G401 (cell line): ENCODE measurements at regions not wholly inside any gene's neighbourhood (a gene's known extent, or its start where the extent isn't known, plus 50 kb on each side); places are given as distances from the start of the nearest gene placed in this dataset.
"Not testable (repeated sequence)": the region's sequence is repeated elsewhere in the genome, so short reads cannot be mapped to it uniquely, and the experiment has no call there.

Source experiments
- DNase-seq: peaks from one replicate; pipeline ENCODE4 v3.0.0-alpha.2; 2015; ENCODE audit warnings: low spot score
- in situ Hi-C: cut with HindIII; loops from 2 replicates; pipeline ENCODE4 v1.10.0; 2016; ENCODE audit warnings: low sequenced_read_pairs, mixed read lengths

GRCh38 chrX:95218976-95219375 is 1465.7 kb upstream of the DIAPH2 start:
- no peak for DNase-seq
- in situ Hi-C loops: no loop called here

- in situ Hi-C loops: no loop called here
- DNase-seq: no peak
Observed at GRCh38 chrX:95248386-95248785, 1436.3 kb upstream of the DIAPH2 start.

DNA sequence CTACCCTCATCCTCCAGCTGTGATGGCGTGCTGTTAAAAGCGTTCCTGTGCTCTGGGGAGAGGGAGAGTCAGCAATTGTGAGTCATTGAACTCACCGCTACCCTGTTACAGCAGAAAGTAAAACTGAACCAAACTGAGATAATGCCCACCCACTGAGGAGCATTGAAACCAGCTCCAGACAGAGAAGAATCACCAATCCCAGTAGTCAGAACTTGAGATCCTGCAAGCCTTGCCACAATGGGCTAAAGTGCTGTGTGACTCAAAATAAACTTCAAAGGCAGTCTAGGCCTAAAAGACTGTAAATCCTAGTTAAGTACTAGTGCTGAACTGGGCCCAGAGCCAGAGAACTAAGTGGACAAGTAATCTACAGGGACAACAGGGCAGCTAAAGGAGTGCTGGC is 1394.2 kb upstream of the DIAPH2 start:
- in situ Hi-C loops: no loop called here
- DNase-seq: no peak

DNA sequence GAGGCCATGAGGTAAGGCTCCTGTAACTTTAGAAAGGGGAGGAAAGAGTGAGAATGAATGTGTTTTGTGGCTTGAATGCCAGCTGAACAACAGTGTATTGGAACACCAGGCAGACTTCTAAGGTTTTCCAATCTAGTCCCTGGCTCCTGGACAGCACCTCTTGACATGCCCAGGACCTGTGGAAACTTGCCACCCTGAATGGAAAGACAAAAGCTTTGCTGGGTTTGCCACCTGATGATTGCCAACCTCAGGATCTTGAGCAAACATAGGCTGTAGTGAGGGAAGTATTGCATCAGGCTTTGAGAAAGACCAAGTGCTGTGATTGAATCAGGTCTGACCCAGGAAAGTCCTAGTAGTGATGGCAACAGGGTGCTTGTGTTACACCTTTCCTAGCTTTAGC is 1393.1 kb upstream of the DIAPH2 start:
- DNase-seq: no peak
- in situ Hi-C loops: no loop called here

- in situ Hi-C loops: no loop called here
- no peak for DNase-seq
Observed at GRCh38 chrX:95318882-95319281, 1365.8 kb upstream of the DIAPH2 start.

- in situ Hi-C loops: no loop called here
- DNase-seq: no peak
Observed at GRCh38 chrX:95325185-95325584, 1359.5 kb upstream of the DIAPH2 start.

- DNase-seq: no peak
- in situ Hi-C loops: no loop called here
Observed at GRCh38 chrX:95330292-95330691, 1354.3 kb upstream of the DIAPH2 start.

- in situ Hi-C loops: no loop called here
- DNase-seq: no peak
Observed at GRCh38 chrX:95332530-95332929, 1352.1 kb upstream of the DIAPH2 start.

DNA sequence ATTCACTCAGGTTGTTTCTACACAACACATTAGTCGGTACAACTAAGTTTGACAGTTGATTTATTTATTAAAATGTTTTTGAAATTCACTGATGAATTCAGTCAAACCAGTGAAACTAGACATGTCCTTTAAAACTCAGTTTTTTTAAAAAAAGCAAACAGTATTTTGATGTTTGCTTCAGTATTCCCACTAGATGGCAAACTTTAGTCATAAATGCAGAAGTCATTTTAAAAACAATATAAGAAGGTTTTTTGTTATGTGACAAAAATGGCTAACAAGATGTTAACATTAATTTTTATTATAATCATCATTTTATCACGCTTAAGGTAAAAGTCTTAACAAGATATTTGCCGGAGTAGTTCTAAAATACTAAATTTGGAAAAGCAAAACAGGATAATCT is 1337.8 kb upstream of the DIAPH2 start:
- in situ Hi-C loops: no loop called here
- no peak for DNase-seq

- in situ Hi-C loops: no loop called here
- no peak for DNase-seq
Observed at GRCh38 chrX:95350774-95351488, 1333.7 kb upstream of the DIAPH2 start.

DNA sequence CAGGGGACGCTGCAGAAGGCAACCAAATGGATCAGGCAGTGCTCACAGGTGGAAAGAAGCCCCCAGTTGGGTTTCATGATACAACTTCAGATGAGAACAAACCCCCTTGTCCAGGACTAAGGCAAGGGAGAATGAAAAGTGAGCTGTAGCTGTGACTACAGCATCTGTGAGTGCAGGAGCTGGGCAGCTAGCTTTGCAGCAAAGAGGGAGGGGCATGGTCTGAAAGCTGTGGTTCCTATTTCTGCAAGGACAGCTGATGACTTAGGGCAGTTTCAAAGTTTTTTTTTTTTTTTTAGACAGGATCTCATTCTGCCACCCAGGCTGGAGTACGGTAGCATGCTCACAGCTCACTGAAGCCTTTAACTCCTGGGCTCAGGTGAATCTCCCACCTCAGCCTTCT is 1317.4 kb upstream of the DIAPH2 start:
- DNase-seq: no peak
- in situ Hi-C loops: no loop called here

- DNase-seq: no peak
- in situ Hi-C loops: no loop called here
Observed at GRCh38 chrX:95382799-95383198, 1301.8 kb upstream of the DIAPH2 start.

GRCh38 chrX:95383778-95384177 is 1300.9 kb upstream of the DIAPH2 start:
- in situ Hi-C loops: no loop called here
- no peak for DNase-seq

- no peak for DNase-seq
- in situ Hi-C loops: no loop called here
Observed at GRCh38 chrX:95427389-95427788, 1257.3 kb upstream of the DIAPH2 start.

DNA sequence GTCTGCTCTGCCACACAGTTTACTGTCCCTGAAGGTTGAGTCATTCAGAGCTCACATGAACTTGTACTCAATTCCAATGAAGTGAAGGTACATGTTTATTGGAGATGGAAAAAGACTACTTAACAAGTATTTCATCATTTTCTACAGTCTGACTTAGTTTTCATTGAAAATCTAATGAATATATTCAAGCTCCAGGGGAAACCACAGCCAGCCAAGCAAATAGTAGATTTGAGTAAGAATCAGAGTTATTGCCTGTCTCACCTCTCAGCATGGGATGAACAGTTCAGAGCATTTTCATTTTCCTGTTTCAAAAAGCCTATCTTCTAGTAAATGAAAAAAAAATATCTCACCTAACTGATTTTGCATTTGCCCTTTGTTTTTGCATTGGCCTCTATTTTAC is 1249.4 kb upstream of the DIAPH2 start:
- DNase-seq: no peak
- in situ Hi-C loops: no loop called here

- in situ Hi-C loops: no loop called here
- DNase-seq: no peak
Observed at GRCh38 chrX:95441836-95442235, 1242.8 kb upstream of the DIAPH2 start.

- DNase-seq: no peak
Observed at GRCh38 chrX:95484781-95485180, 1199.9 kb upstream of the DIAPH2 start.

DNA sequence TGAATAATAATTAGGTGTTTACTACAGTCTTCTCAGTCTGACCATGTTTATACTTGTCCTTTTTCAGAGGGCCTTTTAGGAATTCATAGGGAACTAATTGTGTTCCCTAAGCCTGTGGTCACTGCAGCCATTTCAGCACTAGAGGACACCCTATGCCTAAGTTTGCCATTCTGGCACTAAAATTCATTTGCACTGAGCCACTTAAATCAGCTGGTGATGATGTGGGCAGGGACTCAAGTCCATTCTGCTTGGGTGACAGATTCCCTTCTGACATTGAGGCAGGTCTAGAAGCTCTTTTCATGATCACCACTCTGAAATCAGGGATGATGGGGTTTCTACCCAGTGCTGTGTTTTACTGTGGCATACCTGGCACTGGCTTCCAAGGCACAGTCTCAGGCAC is 1178.9 kb upstream of the DIAPH2 start:
- in situ Hi-C loops: no loop called here
- DNase-seq: no peak

More at GRCh38 chrX:95484781-95485180, 1199.9 kb upstream of the DIAPH2 start:
- in situ Hi-C loops: no loop called here

GRCh38 chrX:95509474-95509873 is 1175.2 kb upstream of the DIAPH2 start:
- DNase-seq: no peak
- in situ Hi-C loops: no loop called here

DNA sequence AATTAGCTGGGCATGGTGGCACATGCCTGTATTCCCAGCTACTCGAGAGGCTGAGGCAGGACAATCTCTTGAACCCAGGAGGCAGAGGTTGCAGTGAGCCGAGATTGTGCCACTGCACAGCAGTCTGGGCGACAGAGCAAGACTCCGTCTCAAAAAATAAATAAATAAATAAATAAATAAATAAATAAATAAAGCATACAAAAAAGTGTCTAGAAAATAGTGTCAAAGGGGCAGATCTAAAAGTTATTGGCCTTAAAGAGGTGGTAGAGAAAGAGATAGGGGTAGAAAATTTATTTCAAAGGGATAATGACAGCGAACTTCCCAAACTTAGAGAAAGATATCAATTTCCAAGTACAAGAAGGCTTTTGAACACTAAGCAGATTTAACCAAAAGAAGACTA is 1160.6 kb upstream of the DIAPH2 start:
- DNase-seq, in situ Hi-C loops: not testable (repeated sequence)

GRCh38 chrX:95536111-95536510 is 1148.5 kb upstream of the DIAPH2 start:
- in situ Hi-C loops: no loop called here
- no peak for DNase-seq

- DNase-seq: no peak
- in situ Hi-C loops: no loop called here
Observed at GRCh38 chrX:95536661-95537060, 1148.0 kb upstream of the DIAPH2 start.
